ENCODE measurements at regions not wholly inside any gene's neighbourhood (a gene's known extent, or its start where the extent isn't known, plus 50 kb on each side); places are given as distances from the start of the nearest gene placed in this dataset.

DNA sequence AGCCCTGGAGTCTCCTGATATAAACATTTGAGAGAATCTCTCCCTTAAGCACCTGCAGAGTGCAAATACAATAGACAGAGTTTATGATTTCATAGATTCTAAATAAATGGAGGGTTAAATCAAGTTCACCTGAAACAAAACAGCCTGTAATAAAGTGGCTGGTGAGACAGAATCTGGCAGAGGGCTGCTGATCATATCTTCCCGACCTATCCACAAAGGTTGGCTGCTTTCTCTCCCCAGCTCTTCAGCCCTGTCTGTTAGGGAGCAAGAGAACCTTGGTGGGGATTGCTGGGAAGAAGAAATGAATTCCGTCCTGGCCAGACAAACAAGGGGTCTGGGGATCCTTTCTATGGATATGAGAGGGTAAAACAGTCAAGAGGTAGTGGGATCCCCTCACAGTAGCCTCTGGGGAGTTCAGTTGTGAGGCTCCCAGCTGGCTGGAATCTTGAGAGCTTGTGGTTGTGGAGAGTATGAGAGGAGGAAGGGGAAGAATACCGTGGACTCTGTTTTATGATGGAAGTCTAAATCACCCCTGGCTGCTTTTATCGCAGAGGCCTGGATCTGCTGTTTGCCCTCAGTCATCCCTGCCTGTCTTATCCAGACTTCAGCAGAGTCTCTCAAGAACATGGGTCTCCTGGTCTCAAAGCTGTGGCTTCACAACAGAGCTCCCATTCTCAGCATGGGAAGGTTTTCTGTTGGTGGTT lies 451.3 kb downstream of the NTRK3 start:
- DNase-seq: no peak

DNA sequence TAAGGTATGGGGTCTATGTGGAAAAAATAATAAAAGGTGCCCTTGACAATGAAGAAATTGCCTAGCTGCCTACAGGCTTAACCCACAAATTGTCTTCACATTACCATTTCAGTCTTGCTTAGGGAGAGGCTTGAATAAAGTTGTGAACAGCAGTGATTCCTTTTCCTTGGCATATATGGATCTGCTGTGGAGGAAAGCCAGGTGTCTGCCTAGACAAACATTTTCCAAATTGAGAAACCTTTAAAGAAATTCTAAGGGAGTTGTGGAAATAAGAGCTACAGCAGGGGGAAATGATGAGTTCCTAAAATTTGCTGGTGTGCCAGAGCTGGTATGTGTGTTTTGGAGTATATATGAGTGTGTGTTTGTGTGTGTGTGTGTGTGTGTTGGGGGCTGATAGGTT lies 452.1 kb downstream of the NTRK3 start:
- DNase-seq: no peak

DNA sequence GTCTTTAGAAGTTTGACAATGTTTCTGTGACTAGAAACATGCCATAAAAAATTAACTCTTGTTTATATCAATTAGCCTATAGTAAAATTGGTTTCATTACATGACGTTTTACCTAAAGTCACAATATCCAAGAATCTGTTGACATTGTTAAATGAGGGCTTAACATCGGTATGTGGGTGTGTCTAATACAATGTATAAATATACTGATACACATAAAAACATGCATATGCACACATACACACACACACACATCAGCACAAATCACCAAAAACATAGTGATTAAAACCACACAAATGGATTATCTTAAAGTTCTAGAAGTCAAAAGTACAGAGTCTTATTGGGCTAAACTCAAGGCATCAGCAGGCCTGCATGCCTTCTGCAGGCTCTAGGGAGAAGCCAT lies 456.7 kb downstream of the NTRK3 start:
- no peak for DNase-seq

DNA sequence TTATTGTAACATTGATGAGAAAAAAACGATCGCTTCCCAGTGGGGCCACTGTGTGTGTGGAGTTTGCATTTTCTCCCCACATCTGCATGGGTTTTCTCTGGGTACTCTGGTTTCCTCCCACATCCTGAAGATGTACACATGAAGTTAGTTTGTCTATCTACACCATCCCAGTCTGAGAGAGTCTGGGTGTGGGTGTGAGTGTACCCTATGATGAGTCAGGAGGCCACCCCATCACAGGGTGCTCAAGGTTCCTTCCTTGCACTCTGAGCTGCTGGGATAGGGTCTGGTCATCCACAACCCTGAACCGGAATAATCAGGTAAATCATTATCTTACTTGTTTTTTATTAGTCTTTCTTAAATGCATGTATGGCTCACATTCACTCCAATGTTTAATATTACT lies 457.1 kb downstream of the NTRK3 start:
- no peak for DNase-seq

DNA sequence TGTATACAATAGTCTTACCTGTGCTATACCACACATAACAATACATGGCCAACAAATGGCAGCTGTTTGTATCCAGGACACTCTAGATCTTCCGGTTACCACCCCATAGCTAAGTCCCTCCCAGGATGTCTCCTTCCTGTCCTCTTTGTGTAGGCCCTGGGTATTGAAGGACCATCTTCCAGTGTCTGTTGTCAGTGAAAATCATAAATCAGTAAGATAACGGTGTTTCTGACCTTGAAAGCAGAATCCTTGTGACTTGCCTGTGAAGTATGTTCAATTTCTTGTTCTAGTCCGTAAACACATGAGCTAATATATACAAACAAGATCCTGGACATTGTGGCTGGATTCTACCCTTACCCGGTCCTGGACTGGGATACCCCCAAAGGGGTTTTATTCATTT lies 462.8 kb downstream of the NTRK3 start:
- no peak for DNase-seq

DNA sequence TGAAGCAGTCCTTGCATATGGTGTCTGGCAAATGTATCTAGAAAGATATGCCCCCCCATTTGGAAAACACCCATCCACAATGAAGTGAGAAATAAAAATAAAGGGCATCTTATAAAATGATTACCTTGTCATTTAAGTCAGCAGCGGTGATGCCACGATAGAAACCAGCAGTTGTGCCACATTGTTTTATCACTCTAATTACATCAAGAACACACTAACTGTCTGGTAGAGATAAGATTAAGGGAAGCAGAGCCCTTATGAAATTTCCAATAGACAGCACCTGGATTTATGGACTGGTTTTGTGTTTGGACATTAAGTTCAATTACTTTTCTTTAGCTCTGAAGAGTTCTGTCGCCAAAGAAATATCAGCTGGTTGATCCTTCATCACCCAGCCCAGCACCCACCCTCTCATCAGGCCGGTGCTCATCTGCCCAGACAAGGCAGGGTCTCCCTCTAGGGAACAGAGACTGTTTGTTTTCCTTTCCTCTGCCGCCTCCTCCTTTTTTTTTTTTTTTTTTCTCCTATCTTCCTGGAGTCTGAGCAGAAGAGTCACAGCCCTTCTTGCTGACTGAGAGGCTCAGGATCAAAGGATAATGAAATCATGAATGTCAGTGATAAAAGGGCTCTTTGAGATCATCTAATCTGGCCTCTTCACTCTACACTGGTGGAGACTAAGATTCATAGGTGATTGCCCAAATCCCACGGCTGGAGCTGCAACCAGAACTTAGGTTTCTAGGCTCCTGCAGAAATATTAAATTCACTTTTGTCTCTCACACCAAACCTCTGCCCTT lies 464.1 kb downstream of the NTRK3 start:
- DNase-seq: no peak

DNA sequence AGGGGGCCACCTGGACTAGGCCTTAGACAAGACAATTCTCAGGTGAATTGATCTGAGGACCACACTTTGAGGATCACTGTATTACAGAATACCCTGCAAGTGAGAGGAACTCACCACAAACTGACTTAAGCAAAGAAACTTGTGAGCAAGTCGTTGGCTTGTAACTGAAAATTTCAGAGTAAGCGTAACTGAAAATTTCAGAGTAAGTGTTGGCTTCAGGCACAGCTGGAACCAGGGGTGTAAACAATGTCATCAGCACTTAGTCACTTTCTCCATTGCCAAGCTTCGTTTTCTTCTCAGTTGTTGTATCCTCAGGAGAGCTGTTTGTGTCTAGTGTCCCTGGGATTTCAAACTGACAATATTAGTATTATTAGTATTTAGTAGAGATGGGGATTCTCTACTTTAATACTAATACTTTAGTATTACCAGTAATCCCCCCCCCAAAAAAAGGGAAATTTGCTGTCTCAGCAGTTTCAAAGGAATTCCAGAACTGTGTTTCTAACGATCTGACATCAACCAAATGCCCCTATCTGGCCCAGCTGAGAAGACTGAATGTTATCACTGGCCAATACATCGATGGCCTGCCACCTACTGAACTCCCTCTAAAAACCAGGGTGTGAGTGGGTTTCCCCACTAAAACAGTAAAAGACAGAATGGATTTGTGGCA lies 474.4 kb downstream of the NTRK3 start:
- DNase-seq: no peak

DNA sequence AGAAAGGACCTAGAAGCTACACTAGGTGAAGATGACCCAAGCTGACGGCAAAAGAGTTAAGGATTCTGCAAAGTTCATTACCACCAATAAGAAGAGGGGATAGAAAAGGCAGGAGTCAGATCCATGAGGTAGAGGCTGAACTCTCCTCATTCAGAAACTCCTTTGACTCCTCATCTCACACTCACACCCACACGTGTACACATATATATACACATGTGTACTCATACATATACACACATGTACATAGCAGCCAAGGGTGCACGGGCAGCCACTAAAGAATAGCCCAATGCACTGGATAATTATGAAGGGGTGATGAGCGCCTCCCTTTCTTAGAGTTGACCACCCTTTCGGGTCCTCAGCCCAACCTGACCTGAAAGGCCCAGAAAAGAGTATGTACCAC lies 476.8 kb downstream of the NTRK3 start:
- DNase-seq: no peak

DNA sequence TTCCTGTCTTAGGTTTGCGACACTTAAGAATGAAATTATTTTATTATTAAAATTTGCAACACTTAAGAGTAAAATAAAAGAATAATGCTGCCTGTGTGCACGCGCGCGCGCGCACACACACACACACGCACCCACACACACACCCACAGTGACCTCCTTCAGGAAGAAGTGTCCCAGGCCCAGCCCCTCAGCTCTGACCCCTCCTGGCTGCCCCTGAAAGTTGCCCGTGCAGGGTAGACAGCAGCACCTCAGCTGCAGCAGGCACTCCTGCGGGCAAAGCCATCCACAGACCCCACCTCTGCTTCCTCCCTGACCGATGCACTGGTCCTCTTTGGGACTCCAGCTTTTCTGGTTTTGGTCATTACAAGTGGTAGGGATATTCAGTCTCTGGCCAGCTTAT lies 478.2 kb downstream of the NTRK3 start:
- DNase-seq: no peak

DNA sequence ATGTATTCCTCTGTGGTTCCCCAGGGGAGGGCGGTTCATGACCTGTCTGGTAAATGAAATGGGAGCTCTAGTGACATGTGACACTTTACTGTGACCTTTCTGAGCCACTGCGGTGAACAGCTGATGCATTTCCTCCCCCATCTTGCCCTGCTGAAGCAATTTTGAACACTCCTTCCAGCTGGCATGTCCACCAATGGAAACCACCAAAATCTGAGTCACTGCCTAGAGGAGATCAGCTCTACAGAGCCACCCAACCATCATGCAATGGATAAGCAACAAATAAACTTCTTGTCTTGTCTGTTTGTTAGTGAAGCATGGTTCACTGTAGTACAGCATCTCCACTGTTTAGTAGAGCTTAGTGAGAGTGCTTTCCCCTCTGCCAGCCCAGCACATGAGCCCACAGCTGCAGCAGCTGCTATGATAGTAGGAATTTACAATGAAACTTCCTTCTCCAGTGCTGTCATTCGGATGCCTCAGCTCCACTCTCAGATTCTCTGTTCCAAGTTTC lies 479.4 kb downstream of the NTRK3 start:
- peak; percentile 23 for DNase-seq

DNA sequence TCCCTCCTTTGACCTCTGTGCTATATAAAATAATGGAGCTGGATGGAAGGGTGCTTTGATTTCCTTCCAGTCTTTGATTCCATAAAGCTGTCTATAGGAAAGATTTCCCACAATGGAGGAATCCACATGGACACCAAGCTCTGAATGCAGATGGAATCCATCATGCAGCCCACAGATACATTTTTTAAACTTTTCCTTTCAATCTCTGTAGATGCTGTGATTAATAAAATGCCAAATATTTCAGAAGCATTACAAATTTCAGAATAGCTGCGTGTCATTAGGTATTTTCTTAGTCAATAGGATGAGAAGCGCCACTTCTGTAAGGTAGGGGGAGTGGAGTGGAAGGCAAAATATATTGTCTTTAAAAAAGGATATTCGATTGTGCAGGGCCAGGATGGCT lies 489.0 kb downstream of the NTRK3 start:
- peak; percentile 29 for DNase-seq

DNA sequence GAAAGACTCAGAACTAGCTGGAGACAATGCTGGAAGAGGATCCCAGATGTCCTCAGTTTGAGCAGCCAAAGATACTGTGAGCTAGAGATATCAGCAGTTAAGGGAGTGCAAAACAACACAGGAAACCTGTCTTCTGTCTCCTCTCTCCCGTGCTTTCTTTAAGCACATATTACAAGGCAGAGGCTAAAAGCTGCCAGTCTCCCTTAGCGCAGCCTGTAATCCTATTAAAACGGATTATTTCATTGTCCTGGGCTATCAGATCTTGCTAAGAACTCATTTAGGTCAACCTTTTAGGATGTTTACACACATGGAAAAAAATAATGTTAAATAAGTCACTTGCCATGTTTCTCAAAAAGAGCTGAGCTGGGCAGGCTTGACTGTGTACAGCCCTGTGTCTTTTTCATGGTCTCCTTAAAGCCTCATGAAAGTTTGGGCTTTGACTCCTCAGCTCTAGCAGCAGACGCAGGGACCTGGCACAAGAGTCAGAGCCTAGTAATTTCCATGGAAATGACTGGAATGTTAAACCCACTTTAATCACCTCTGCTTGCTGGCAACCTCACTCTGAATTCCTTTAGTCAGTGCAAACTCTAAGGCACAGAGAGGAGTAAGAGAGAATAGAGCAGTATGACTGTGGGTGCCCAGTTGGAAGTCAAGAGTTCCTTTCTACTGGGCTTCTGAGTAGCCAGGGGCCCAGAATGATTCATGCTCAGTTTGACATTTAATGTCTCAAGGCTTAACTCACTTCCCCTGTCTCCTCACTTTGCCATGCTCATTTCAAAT lies 491.9 kb downstream of the NTRK3 start:
- DNase-seq: peak; percentile 80

DNA sequence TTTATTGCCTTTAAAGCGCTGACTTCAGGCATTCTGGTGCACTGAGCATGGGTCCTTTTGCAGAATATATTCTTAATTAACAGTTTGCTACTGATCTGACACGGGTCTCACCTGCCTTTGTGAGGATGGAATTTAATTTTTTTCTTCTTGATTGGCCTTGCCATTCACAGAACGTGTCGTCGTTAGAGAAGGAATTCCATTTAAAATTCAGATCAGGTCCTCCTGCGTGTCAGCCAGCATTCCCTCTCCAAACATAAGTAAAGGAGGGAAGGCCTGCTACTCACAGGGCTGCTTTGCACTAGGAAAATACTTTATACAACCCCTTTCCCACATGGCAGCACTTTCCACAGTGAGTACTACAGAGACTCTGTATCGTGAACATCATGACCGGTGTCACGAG lies 492.7 kb downstream of the NTRK3 start:
- no peak for DNase-seq

DNA sequence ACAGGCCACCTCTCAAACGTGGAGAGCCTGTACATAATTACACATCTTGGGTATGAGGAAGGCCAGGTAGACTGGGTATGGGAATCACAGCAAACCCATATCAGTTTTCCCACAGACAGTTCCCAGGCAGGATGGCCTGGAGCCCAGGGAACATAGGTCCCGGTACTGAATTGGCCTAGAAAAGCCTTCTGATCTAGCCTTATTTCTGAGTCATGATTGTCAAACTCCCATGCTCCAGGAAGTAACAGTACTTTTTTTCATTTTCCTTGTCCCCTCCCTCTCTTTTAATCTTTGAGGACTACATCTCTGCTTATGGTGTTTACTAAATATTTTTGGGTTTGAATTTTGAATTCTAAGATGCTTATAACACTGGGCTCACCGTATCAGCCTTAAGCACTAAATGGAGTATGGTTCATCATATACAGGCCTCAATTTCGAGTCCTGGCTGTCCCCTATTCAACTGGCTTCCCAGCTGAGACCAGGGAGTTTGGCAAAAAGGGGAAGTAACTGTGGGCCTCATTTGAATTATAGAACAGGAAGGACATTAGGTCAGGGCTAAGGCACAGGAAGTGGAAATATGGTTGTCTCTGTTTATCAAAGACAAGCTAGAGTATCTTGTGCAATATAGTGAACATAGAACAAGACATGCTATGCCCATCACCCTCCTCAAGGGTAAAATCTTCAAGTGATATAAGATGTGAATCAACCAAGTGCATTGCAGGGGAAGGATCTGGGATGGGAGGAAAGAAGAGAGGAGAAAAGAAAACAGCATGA lies 494.6 kb downstream of the NTRK3 start:
- DNase-seq: no peak

DNA sequence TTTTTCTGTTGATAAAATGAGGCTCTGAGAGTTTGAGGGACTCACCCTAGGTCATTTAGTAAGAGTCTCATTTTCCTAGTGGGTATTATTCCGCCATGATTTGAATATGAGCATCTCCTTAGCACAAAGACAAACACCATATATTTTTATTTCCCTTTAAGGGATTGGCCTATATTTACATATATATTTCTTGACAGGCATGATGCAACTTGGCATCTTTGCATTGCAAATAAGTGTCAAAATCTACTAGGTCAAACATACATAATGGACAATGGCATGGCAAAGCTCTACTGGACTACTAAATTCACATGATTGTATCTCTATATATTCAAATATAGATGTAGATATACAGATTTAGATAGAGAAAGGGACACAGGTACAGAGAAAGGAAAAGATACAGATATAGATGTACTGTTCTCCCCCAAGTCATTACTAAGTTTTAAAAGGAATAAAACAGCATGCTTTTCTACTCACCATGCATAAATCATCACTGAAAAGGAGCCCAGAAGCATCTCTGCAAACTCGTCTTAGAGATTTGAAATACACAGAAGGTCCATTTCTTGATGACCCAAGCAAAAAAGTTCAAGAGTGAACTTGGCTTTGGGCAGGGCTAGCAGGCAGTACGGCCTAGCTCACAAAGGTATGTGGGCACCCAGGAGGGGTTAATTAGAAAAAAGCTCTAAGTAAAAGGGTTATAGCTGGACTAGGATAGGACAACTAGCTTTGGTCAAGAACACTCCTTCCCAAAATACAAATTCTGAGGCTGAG lies 495.8 kb downstream of the NTRK3 start:
- DNase-seq: no peak

DNA sequence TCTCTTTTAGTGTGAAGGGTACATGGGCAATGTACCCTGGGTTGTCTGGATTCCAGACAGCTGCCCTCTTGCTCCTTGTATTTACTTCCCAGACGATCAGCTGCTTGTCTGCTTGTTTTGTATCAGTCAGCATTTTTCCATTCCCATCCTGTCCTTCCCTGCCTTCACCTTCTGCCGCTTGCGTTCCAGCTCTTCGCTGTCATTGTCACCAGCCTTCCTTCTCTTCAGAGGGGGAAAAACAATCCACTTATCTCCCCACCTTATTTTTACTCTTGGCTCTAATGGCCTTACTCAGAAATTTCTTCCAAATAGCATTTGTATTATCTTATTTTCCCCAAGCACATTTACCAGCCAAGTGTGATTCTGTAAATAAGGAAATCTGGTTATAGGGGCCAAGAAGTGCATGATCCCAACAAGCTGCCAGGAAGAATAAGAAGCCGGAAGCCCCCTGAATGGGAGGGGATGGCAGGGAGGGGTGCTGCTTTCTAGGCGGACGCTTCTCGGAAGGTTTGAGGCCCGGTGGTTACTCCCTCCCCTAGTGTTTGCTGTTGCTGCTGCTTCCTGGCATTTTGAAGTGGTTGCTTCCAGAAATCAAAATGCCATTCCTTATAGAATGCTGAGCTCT lies 497.6 kb downstream of the NTRK3 start:
- DNase-seq: no peak

DNA sequence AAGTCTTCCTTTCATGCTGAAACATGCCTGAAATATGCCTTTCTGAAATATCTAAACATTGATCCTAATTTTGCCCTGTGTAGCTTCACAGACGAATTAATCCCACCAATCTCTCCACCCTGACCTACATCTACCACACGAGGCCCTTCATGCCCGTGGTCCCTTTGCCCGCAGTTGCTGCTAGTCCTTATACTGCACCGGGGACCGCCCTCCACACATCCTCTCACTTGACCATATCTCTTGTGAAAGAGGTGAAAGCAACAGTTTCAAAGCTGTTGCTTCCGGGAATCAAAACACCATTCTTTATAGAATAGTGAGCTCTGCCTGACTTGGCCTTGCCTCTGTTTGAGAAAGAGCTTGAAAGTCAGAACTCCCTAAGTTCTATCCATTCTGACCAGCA lies 499.5 kb downstream of the NTRK3 start:
- no peak for DNase-seq

DNA sequence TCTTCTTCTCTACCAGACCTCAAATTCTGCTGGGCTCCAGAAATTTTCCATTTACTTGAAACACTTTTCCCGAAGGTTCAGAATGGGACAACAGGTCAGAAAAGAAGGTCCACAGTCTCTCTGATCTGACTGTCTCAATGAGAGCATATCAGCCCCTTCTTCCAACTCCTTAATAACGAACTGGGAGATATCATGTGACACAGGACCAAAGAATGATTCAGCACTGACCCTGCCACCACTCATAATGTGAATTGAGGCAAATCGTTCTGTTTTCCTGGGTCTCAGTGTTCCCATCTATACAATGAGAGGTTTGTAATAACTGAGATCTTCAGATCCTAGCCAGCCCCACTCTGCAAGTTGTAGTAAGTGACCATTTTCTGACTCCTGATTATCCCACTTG lies 500.5 kb downstream of the NTRK3 start:
- DNase-seq: no peak

DNA sequence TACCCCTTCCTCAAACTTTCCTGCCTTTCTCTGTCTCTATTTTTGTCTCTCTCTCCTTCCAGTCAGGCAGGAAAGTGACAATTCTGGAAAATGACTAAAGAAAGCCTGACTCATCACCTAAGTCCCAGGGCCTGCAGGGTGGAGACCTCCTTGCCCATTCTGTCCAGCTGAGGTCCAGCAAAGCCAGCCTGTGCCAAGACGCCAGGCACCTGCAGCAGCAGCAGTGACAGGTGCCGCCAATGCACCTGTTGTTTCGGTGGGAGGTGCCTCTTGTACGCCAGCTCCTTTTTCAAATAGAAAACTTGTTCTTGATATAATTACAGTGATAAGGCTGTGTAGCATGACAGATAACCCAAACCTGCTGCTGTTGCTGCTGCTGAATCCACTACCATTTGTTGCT lies 501.3 kb downstream of the NTRK3 start:
- peak; percentile 43 for DNase-seq

DNA sequence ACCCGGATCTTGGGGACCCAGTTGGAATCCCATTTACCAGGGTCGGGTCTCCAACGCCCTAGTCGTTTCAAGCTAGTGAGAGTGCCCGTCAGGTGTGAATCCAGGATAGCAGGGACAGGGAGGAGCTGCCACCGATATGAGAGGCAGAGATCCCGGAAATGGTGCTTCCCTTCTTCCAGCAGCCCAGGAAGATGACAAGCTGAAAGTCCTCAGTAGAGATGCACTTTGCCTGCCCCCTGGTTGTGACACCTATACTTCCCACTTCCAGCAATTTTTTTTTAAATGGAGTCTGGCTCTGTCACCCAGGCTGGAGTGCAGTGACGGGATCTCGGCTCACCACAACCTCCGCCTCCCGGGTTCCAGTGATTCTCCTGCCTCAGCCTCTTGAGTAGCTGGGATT lies 503.0 kb downstream of the NTRK3 start:
- DNase-seq: no peak

Data from fibroblast of skin of back (primary cell).